HepG2 (cell line): ENCODE measurements at regions not wholly inside any gene's neighbourhood (a gene's known extent, or its start where the extent isn't known, plus 50 kb on each side); places are given as distances from the start of the nearest gene placed in this dataset.

Source experiments
- ATAC-seq: fragments of 200-7000 bp; cut with Tn5 transposase; 3 replicates; pipeline ENCODE4 v1.9.1; 2020; ENCODE audit warnings: mild to moderate bottlenecking, moderate library complexity
- BruUV-seq: library from RNA; stranded (reverse); fragments of 400-500 nt; replicated peaks from 2 replicates; lab custom pipeline; 2021; lab: Mats Ljungman, UMichigan
- CTCF ChIA-PET: fragments of 300-600 bp; formaldehyde crosslinking; extraction: SDS; loops from one replicate; lab custom pipeline; 2021; ENCODE audit warnings: low total read pairs, inconsistent platforms, low intra/inter-chr PET ratio; lab: Yijun Ruan, JAX
- POLR2A ChIA-PET: fragments of 350-600 bp; sonication (Branson Sonifier 250); formaldehyde crosslinking; loops from one replicate; lab custom pipeline; 2020; ENCODE audit warnings: antibody characterized with exemption, inconsistent platforms; lab: Yijun Ruan, JAX
- DNase-seq: peaks from one replicate; pipeline ENCODE4 v3.0.0-alpha.2; 2015; ENCODE audit warnings: low spot score
- FAIRE-seq: peaks from 3 replicates; lab custom pipeline; 2011; peaks lifted over from hg19 to GRCh38; lab: Jason Lieb, UNC
- H2AFZ ChIP-seq: one replicate; pipeline ENCODE4 v1.6.1; 2011; ENCODE audit warnings: low read length, inconsistent platforms
- H3K27ac ChIP-seq: fragments of 300-600 bp; 3 replicates; pipeline ENCODE4 v1.8.0; 2011; ENCODE audit warnings: mixed run types, mild to moderate bottlenecking, mixed read lengths, low read length, inconsistent platforms; ENCODE audit not compliant: insufficient read depth; ENCODE audit errors: extremely low read length
- H3K27me3 ChIP-seq, 2 experiments: fragments of 200-600 bp in 1 of 2; 2 replicates in 1 of 2; 3 replicates in 1 of 2; pipeline versions ENCODE4 v1.6.0 to v1.8.0; 2011; ENCODE audit warnings: low read length in 2 of 2, mild to moderate bottlenecking in 2 of 2, moderate library complexity in 2 of 2, inconsistent platforms in 1 of 2; ENCODE audit not compliant: insufficient read depth in 2 of 2, control insufficient read depth in 1 of 2
- H3K36me3 ChIP-seq, 2 experiments: fragments of 200-600 bp in 1 of 2; replicated peaks in 1 of 2; 2 replicates in 1 of 2; 3 replicates in 1 of 2; pipeline versions ENCODE4 v1.5.1 to v1.8.0; 2011; ENCODE audit warnings: low read length in 2 of 2, inconsistent platforms in 1 of 2; ENCODE audit not compliant: insufficient read depth in 2 of 2, control insufficient read depth in 1 of 2
- H3K4me1 ChIP-seq: 2 replicates; pipeline ENCODE4 v1.5.1; 2012; ENCODE audit warnings: low read length, inconsistent platforms; ENCODE audit not compliant: insufficient read depth
- H3K4me2 ChIP-seq: 2 replicates; pipeline ENCODE4 v1.6.0; 2011; ENCODE audit warnings: low read depth, low read length, inconsistent platforms
- H3K4me3 ChIP-seq, 3 experiments: fragments of 200-600 bp in 1 of 3; sonication (generic), shearing (Covaris generic) in 1 of 3; replicated peaks in 1 of 3; 2 replicates each; pipeline ENCODE4 v1.5.1; 2011 to 2016; ENCODE audit warnings: low read length in 3 of 3, inconsistent platforms in 2 of 3, low read depth in 2 of 3, mild to moderate bottlenecking in 2 of 3, control low read depth in 1 of 3, mixed read lengths in 1 of 3; ENCODE audit not compliant: insufficient read depth in 1 of 3
- H3K79me2 ChIP-seq: one replicate; pipeline ENCODE4 v1.6.1; 2011; ENCODE audit warnings: low read length, inconsistent platforms; ENCODE audit not compliant: insufficient read depth
- H3K9ac ChIP-seq: 2 replicates; pipeline ENCODE4 v1.6.0; 2011; ENCODE audit warnings: mild to moderate bottlenecking, low read depth, low read length, inconsistent platforms; ENCODE audit not compliant: insufficient read depth
- H3K9me3 ChIP-seq: 2 replicates; pipeline ENCODE4 v1.5.1; 2012; ENCODE audit warnings: mild to moderate bottlenecking, low read length
- H4K20me1 ChIP-seq: 2 replicates; pipeline ENCODE4 v1.6.0; 2011; ENCODE audit warnings: inconsistent platforms, mild to moderate bottlenecking, low read length, moderate library complexity; ENCODE audit not compliant: insufficient read depth
- HDAC1 ChIP-seq: sonication (generic); formaldehyde crosslinking; IDR thresholded peaks from 2 replicates; pipeline ENCODE4 v1.5.1; 2020; ENCODE audit warnings: mild to moderate bottlenecking, missing genetic modification reagents
- NPAS2 ChIP-seq: sonication (generic); formaldehyde crosslinking; IDR thresholded peaks from 2 replicates; pipeline ENCODE4 v1.8.0; 2022; ENCODE audit warnings: mild to moderate bottlenecking, missing genetic modification reagents, borderline replicate concordance
- RXRA ChIP-seq: sonication (generic); formaldehyde crosslinking; IDR thresholded peaks from 2 replicates; pipeline ENCODE4 v1.5.1; 2020; ENCODE audit warnings: missing genetic modification reagents
- TBX2 ChIP-seq: sonication (generic); formaldehyde crosslinking; IDR thresholded peaks from 2 replicates; pipeline ENCODE4 v1.5.0; 2020; ENCODE audit warnings: missing genetic modification reagents, mild to moderate bottlenecking, borderline replicate concordance
- YEATS2 ChIP-seq: sonication (generic); formaldehyde crosslinking; IDR thresholded peaks from 2 replicates; pipeline ENCODE4 v1.4.0; 2020; ENCODE audit warnings: missing genetic modification reagents, borderline replicate concordance
- ZNF34 ChIP-seq: sonication (generic); formaldehyde crosslinking; IDR thresholded peaks from 2 replicates; pipeline ENCODE4 v1.4.0; 2020; ENCODE audit warnings: mild to moderate bottlenecking, missing genetic modification reagents, borderline replicate concordance
- WGBS: methylation state at CpG from one replicate; pipeline ENCODE4 v1.1.6; 2017; ENCODE audit warnings: low lambda C conversion rate; 5-methylcytosine and 5-hydroxymethylcytosine counted together
- in situ Hi-C: cut with HindIII; loops from 2 replicates; pipeline ENCODE4 v1.10.0; 2017; ENCODE audit warnings: low pct_unique_long_range_greater_than_20kb; ENCODE audit not compliant: extremely low pct_ligation_motif_present
- intact Hi-C: fragments of 100-400 bp; cut with micrococcal nuclease; formaldehyde crosslinking; loops from one replicate; pipeline ENCODE4 v1.10.0; 2022; ENCODE audit not compliant: unreplicated experiment
- TF ChIP-seq, protein P1 (sequence below): sonication (generic); formaldehyde crosslinking; IDR thresholded peaks from 2 replicates; pipeline ENCODE4 v1.9.0; 2021; ENCODE audit warnings: missing genetic modification reagents, mild to moderate bottlenecking, borderline replicate concordance
- TF ChIP-seq, protein P2 (sequence below): sonication (generic); formaldehyde crosslinking; IDR thresholded peaks from 2 replicates; pipeline ENCODE4 v1.4.0; 2020; ENCODE audit warnings: missing genetic modification reagents
- TF ChIP-seq, protein P3 (sequence below): IDR thresholded peaks from 2 replicates; pipeline ENCODE4 v1.4.0; 2020; ENCODE audit warnings: mild to moderate bottlenecking, missing genetic modification reagents
- TF ChIP-seq, protein P4 (sequence below): sonication (generic); formaldehyde crosslinking; IDR thresholded peaks from 2 replicates; pipeline ENCODE4 v1.9.0; 2021; ENCODE audit warnings: missing genetic modification reagents, borderline replicate concordance

DNA sequence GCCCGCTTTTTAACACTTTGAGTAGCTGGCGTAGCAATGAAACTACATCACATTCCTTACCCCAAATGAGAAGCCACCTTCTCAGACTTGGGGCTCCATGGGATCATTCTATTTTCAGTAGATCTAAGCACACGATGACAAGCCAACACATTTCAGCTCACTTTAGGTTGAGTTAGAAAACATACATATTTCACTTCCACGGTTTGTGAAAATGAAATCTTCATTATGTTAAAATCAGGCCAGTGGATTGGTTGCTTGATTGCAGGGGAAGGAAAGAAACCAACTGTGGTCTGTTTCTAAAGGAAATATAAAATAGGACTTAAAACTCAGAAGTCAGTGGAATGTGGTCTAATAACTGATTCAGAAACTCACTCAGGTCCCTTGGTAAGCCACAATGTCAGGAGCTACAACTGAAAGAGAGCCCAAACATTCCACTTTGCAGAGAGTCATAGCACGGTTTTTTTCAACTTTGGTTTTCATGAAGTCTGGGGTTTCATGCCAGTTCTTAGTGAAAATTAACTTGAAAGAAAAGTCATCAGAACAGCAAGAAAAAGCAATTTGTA is 82.3 kb upstream of the TIAM1 start:
- CTCF ChIA-PET, result no interaction called here
- FAIRE-seq (no peak), ATAC-seq (no peak), DNase-seq (no peak)
- POLR2A ChIA-PET, result no interaction called here
- BruUV-seq, result no TSS peak
- Histone ChIP-seq H3K36me3 (no peaks in the 10 kb centered on the region), H3K4me1 (no peaks in the 10 kb centered on the region), H3K27ac (no peak overlapping the region), H4K20me1 (no peaks in the 10 kb centered on the region), H3K4me2 (no peak overlapping the region), H3K9me3 (no peaks in the 10 kb centered on the region), H3K79me2 (no peaks in the 10 kb centered on the region), H3K9ac (no peak overlapping the region), H3K4me3 (no peak overlapping the region), H3K27me3 (no peaks in the 10 kb centered on the region), H2AFZ (no peak overlapping the region)
- TF ChIP-seq YEATS2 (CRISPR knock-in tag), result no peak
- in situ Hi-C loops (no loop called here), intact Hi-C loops (no loop called here)
- WGBS, result 48% methylated on average over 5 of the region's 5 CpGs

DNA sequence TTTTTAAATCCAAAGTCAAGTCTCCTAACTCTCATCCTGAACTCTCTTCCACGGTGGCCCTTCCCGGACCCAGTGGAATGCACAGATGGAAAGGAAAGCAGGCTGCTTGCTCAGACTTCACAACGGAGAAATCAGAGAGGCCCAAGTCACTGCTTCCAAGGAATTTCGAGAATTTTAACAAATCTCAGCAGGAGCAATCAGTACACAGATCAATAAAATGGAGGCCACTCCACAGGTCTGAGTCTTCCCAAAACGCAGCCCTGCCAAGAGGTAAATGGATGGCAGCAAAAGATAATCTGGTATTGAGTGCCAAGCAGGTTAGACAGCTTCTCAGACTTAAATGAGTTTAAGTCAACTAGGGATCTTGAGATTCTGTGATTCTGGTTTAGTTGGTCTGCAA is 81.1 kb upstream of the TIAM1 start:
- Histone ChIP-seq H3K4me1 (no peaks in the 10 kb centered on the region), H3K4me2 (no peak overlapping the region), H2AFZ (no peak overlapping the region), H3K36me3 (no peaks in the 10 kb centered on the region), H3K9ac (no peak overlapping the region), H3K4me3 (no peak overlapping the region), H4K20me1 (no peaks in the 10 kb centered on the region), H3K79me2 (no peaks in the 10 kb centered on the region), H3K9me3 (no peaks in the 10 kb centered on the region), H3K27ac (no peak overlapping the region), H3K27me3 (no peaks in the 10 kb centered on the region)
- no peak for FAIRE-seq
- ChIA-PET CTCF (no interaction called here), POLR2A (no interaction called here)
- intact Hi-C loops (no loop called here), in situ Hi-C loops (no loop called here)
- BruUV-seq, result no TSS peak
- ATAC-seq, result no peak
- no peak for DNase-seq
- WGBS, result 31% methylated on average over 5 of the region's 5 CpGs
- TF ChIP-seq, protein P1, sequence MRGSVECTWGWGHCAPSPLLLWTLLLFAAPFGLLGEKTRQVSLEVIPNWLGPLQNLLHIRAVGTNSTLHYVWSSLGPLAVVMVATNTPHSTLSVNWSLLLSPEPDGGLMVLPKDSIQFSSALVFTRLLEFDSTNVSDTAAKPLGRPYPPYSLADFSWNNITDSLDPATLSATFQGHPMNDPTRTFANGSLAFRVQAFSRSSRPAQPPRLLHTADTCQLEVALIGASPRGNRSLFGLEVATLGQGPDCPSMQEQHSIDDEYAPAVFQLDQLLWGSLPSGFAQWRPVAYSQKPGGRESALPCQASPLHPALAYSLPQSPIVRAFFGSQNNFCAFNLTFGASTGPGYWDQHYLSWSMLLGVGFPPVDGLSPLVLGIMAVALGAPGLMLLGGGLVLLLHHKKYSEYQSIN (CRISPR knock-in tag), result no peak
- TF ChIP-seq RXRA (CRISPR knock-in tag) (no peak), ZNF34 (no peak), TBX2 (CRISPR knock-in tag) (no peak), HDAC1 (no peak), NPAS2 (CRISPR knock-in tag) (no peak)
- TF ChIP-seq, protein P2, sequence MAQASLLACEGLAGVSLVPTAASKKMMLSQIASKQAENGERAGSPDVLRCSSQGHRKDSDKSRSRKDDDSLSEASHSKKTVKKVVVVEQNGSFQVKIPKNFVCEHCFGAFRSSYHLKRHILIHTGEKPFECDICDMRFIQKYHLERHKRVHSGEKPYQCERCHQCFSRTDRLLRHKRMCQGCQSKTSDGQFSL, result no peak
- TF ChIP-seq, protein P3, sequence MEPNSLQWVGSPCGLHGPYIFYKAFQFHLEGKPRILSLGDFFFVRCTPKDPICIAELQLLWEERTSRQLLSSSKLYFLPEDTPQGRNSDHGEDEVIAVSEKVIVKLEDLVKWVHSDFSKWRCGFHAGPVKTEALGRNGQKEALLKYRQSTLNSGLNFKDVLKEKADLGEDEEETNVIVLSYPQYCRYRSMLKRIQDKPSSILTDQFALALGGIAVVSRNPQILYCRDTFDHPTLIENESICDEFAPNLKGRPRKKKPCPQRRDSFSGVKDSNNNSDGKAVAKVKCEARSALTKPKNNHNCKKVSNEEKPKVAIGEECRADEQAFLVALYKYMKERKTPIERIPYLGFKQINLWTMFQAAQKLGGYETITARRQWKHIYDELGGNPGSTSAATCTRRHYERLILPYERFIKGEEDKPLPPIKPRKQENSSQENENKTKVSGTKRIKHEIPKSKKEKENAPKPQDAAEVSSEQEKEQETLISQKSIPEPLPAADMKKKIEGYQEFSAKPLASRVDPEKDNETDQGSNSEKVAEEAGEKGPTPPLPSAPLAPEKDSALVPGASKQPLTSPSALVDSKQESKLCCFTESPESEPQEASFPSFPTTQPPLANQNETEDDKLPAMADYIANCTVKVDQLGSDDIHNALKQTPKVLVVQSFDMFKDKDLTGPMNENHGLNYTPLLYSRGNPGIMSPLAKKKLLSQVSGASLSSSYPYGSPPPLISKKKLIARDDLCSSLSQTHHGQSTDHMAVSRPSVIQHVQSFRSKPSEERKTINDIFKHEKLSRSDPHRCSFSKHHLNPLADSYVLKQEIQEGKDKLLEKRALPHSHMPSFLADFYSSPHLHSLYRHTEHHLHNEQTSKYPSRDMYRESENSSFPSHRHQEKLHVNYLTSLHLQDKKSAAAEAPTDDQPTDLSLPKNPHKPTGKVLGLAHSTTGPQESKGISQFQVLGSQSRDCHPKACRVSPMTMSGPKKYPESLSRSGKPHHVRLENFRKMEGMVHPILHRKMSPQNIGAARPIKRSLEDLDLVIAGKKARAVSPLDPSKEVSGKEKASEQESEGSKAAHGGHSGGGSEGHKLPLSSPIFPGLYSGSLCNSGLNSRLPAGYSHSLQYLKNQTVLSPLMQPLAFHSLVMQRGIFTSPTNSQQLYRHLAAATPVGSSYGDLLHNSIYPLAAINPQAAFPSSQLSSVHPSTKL (CRISPR knock-in tag), result no peak
- TF ChIP-seq, protein P4, sequence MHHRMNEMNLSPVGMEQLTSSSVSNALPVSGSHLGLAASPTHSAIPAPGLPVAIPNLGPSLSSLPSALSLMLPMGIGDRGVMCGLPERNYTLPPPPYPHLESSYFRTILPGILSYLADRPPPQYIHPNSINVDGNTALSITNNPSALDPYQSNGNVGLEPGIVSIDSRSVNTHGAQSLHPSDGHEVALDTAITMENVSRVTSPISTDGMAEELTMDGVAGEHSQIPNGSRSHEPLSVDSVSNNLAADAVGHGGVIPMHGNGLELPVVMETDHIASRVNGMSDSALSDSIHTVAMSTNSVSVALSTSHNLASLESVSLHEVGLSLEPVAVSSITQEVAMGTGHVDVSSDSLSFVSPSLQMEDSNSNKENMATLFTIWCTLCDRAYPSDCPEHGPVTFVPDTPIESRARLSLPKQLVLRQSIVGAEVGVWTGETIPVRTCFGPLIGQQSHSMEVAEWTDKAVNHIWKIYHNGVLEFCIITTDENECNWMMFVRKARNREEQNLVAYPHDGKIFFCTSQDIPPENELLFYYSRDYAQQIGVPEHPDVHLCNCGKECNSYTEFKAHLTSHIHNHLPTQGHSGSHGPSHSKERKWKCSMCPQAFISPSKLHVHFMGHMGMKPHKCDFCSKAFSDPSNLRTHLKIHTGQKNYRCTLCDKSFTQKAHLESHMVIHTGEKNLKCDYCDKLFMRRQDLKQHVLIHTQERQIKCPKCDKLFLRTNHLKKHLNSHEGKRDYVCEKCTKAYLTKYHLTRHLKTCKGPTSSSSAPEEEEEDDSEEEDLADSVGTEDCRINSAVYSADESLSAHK, result no peak
